ENCODE measurements at regions not wholly inside any gene's neighbourhood (a gene's known extent, or its start where the extent isn't known, plus 50 kb on each side); places are given as distances from the start of the nearest gene placed in this dataset.

- DNase-seq (ENCODE audit: low read depth in 1 of 2, low spot score in 1 of 2) = no peak
- no peak for TF ChIP-seq CTCF (IDR thresholded peaks at IDR 0.05; ENCODE audit: insufficient read depth, low read length)
- TF ChIP-seq GABPA (IDR thresholded peaks at IDR 0.05; ENCODE audit: low read depth) = no peak
- no peak for TF ChIP-seq REST (IDR thresholded peaks at IDR 0.05; ENCODE audit: insufficient replicate concordance, low read depth)
- no peak for TF ChIP-seq POLR2AphosphoS5 (IDR thresholded peaks at IDR 0.05; ENCODE audit: low read depth)
- TF ChIP-seq SPI1 (IDR thresholded peaks at IDR 0.05; ENCODE audit: borderline replicate concordance, low read depth) = no peak
- H3K27me3 ChIP-seq (ENCODE audit: insufficient read depth, poor library complexity, severe bottlenecking) = no peaks in the 10 kb centered on the region
- H3K4me3 ChIP-seq (replicated peaks; ENCODE audit: insufficient read depth, low read length) = no peak overlapping the region
- H3K27ac ChIP-seq (replicated peaks) = no peak overlapping the region
Measured at GRCh38 chr6:122042960-122043735, 356.3 kb upstream of the HSF2 start.

- TF ChIP-seq CTCF (IDR thresholded peaks at IDR 0.05; ENCODE audit: insufficient read depth, low read length) = no peak
- TF ChIP-seq SPI1 (IDR thresholded peaks at IDR 0.05; ENCODE audit: borderline replicate concordance, low read depth) = no peak
- no peak for TF ChIP-seq GABPA (IDR thresholded peaks at IDR 0.05; ENCODE audit: low read depth)
- no peak for TF ChIP-seq REST (IDR thresholded peaks at IDR 0.05; ENCODE audit: insufficient replicate concordance, low read depth)
- TF ChIP-seq POLR2AphosphoS5 (IDR thresholded peaks at IDR 0.05; ENCODE audit: low read depth) = no peak
- H3K27ac ChIP-seq (replicated peaks) = no peak overlapping the region
- no peak overlapping the region for H3K4me3 ChIP-seq (replicated peaks; ENCODE audit: insufficient read depth, low read length)
- DNase-seq (ENCODE audit: low read depth in 1 of 2, low spot score in 1 of 2) = no peak
- no peaks in the 10 kb centered on the region for H3K27me3 ChIP-seq (ENCODE audit: insufficient read depth, poor library complexity, severe bottlenecking)
Measured at GRCh38 chr6:122048570-122048969, 350.9 kb upstream of the HSF2 start.

- Histone ChIP-seq H3K4me3 (replicated peaks; ENCODE audit: insufficient read depth, low read length) (no peak overlapping the region), H3K27ac (replicated peaks) (no peak overlapping the region), H3K27me3 (ENCODE audit: insufficient read depth, poor library complexity, severe bottlenecking) (no peaks in the 10 kb centered on the region)
- no peak for DNase-seq (ENCODE audit: low read depth in 1 of 2, low spot score in 1 of 2)
- no peak for TF ChIP-seq CTCF (IDR thresholded peaks at IDR 0.05; ENCODE audit: insufficient read depth, low read length)
- no peak for TF ChIP-seq SPI1 (IDR thresholded peaks at IDR 0.05; ENCODE audit: borderline replicate concordance, low read depth)
Measured at GRCh38 chr6:122049341-122049740, 350.1 kb upstream of the HSF2 start.
